Caco-2 (cell line): ENCODE measurements at regions not wholly inside any gene's neighbourhood (a gene's known extent, or its start where the extent isn't known, plus 50 kb on each side); places are given as distances from the start of the nearest gene placed in this dataset.

ENCODE experiments used
- BruUV-seq: library from RNA; stranded (reverse); fragments of 400-500 nt; replicated peaks from 2 replicates; lab custom pipeline; 2021; lab: Mats Ljungman, UMichigan
- CTCF ChIA-PET: fragments of 300-600 bp; sonication (Branson Sonifier 250); formaldehyde crosslinking; loops from one replicate; lab custom pipeline; 2022; ENCODE audit warnings: antibody characterized with exemption; lab: Charles Lee
- POLR2A ChIA-PET: fragments of 300-600 bp; sonication (Branson Sonifier 250); formaldehyde crosslinking; loops from one replicate; lab custom pipeline; 2022; ENCODE audit warnings: antibody characterized with exemption; lab: Charles Lee
- DNase-seq, 2 experiments: peaks; one replicate each; pipeline versions ENCODE4 v3.0.0 to v3.0.0-alpha.2; 2020 to 2022
- H3K27me3 ChIP-seq: replicated peaks from 2 replicates; pipeline ENCODE4 v1.6.0; 2011; ENCODE audit warnings: low read length; ENCODE audit not compliant: control insufficient read depth, insufficient read depth
- H3K36me3 ChIP-seq: 2 replicates; pipeline ENCODE4 v1.5.1; 2011; ENCODE audit warnings: low read length; ENCODE audit not compliant: control insufficient read depth, insufficient read depth
- H3K4me1 ChIP-seq: fragments of 250-450 bp; sonication (Bioruptor Pico); 2 replicates; pipeline ENCODE4 v1.5.1; 2020; ENCODE audit warnings: mild to moderate bottlenecking
- H3K4me3 ChIP-seq: 2 replicates; pipeline ENCODE4 v1.5.1; 2011; ENCODE audit warnings: low read depth, mild to moderate bottlenecking, control low read depth, low read length
- H3K9me3 ChIP-seq: fragments of 250-450 bp; sonication (Bioruptor Pico); 2 replicates; pipeline ENCODE4 v1.5.1; 2020; ENCODE audit warnings: mild to moderate bottlenecking, moderate library complexity
- H3K27ac Mint-ChIP-seq: one replicate; pipeline ENCODE4 v1.8.0; 2022; ENCODE audit warnings: mixed read lengths; ENCODE audit not compliant: unreplicated experiment
- H3K27me3 Mint-ChIP-seq: one replicate; pipeline ENCODE4 v1.8.0; 2022; ENCODE audit warnings: mixed read lengths; ENCODE audit not compliant: insufficient read depth, unreplicated experiment
- H3K36me3 Mint-ChIP-seq: one replicate; pipeline ENCODE4 v1.8.0; 2022; ENCODE audit warnings: mild to moderate bottlenecking, mixed read lengths; ENCODE audit not compliant: insufficient read depth, unreplicated experiment
- H3K4me1 Mint-ChIP-seq: one replicate; pipeline ENCODE4 v1.8.0; 2022; ENCODE audit warnings: low read depth, mixed read lengths; ENCODE audit not compliant: unreplicated experiment
- H3K4me3 Mint-ChIP-seq: one replicate; pipeline ENCODE4 v1.8.0; 2022; ENCODE audit warnings: mild to moderate bottlenecking, moderate library complexity, mixed read lengths; ENCODE audit not compliant: unreplicated experiment
- H3K9me3 Mint-ChIP-seq: one replicate; pipeline ENCODE4 v1.8.0; 2022; ENCODE audit warnings: mixed read lengths; ENCODE audit not compliant: unreplicated experiment
- intact Hi-C: fragments of 100-400 bp; cut with micrococcal nuclease; formaldehyde crosslinking; loops from one replicate; pipeline ENCODE4 v1.10.0; 2022; ENCODE audit not compliant: unreplicated experiment
- TF ChIP-seq, protein P1 (sequence below), 2 experiments: fragments of 200-600 bp in 1 of 2; IDR thresholded peaks; 1 replicate in 1 of 2; 2 replicates in 1 of 2; pipeline versions ENCODE4 v1.5.1 to v1.8.0; 2011 to 2022; ENCODE audit warnings: antibody characterized with exemption in 1 of 2, control low read depth in 1 of 2, inconsistent platforms in 1 of 2, low read depth in 1 of 2, low read length in 1 of 2, mild to moderate bottlenecking in 1 of 2, moderate library complexity in 1 of 2; ENCODE audit not compliant: insufficient read depth in 1 of 2, severe bottlenecking in 1 of 2, unreplicated experiment in 1 of 2

DNA sequence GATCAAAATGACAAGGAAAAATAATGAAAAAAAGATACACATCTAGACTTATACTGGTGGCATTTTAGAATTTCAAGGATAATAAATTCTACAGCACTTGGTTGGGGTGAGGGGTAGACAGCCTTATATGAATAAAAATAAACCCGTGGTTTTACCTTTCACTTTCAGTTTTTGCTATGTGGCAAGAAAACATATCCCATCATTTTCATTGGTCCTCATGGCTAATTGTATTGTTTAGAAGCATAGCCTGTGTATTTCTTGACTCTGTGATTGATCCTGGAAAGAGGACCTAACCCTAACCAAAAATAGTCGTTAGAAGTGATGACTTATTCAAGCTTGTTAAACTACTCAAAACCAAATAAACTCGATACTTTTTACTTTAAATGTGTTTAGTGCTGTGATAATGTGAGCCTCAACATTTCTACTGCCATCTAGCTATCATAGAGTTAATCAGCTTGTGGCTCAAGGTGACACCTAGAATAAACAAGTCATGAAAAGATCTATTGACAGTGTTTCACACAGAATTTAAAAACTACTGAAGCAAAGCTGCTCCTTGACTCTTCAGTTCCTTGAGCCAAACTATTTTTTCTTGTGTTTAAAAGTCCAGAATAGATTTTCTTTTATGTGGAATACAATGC is 153.3 kb upstream of the IZUMO3 start:
- Mint-ChIP-seq H3K9me3 (no peaks in the 10 kb centered on the region), H3K36me3 (no peaks in the 10 kb centered on the region), H3K27me3 (no peaks in the 10 kb centered on the region), H3K4me1 (no peaks in the 10 kb centered on the region), H3K27ac (no peak overlapping the region), H3K4me3 (no peak overlapping the region)
- no TSS peak for BruUV-seq
- H3K36me3 ChIP-seq = no peaks in the 10 kb centered on the region
- H3K4me1 ChIP-seq = no peaks in the 10 kb centered on the region
- no peaks in the 10 kb centered on the region for H3K27me3 ChIP-seq
- ChIA-PET CTCF (no interaction called here), POLR2A (no interaction called here)
- no peaks in the 10 kb centered on the region for H3K9me3 ChIP-seq
- intact Hi-C loops = no loop called here
- TF ChIP-seq, protein P1, sequence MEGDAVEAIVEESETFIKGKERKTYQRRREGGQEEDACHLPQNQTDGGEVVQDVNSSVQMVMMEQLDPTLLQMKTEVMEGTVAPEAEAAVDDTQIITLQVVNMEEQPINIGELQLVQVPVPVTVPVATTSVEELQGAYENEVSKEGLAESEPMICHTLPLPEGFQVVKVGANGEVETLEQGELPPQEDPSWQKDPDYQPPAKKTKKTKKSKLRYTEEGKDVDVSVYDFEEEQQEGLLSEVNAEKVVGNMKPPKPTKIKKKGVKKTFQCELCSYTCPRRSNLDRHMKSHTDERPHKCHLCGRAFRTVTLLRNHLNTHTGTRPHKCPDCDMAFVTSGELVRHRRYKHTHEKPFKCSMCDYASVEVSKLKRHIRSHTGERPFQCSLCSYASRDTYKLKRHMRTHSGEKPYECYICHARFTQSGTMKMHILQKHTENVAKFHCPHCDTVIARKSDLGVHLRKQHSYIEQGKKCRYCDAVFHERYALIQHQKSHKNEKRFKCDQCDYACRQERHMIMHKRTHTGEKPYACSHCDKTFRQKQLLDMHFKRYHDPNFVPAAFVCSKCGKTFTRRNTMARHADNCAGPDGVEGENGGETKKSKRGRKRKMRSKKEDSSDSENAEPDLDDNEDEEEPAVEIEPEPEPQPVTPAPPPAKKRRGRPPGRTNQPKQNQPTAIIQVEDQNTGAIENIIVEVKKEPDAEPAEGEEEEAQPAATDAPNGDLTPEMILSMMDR (IDR thresholded peaks at IDR 0.05; ENCODE audit: insufficient read depth in 1 of 2, low read depth in 1 of 2, low read length in 1 of 2, severe bottlenecking in 1 of 2, unreplicated experiment in 1 of 2) = no peak
- DNase-seq = no peak
- no peak overlapping the region for H3K4me3 ChIP-seq

- ChIA-PET POLR2A (no interaction called here), CTCF (no interaction called here)
- H3K9me3 Mint-ChIP-seq = no peaks in the 10 kb centered on the region
Measured at GRCh38 chr9:24672336-24672735, 126.6 kb upstream of the IZUMO3 start.

GRCh38 chr9:24657387-24657786 is 111.7 kb upstream of the IZUMO3 start:
- DNase-seq = no peak
- peaks cover 9% of the 10 kb centered on the region for H3K9me3 Mint-ChIP-seq
- H3K36me3 Mint-ChIP-seq = no peaks in the 10 kb centered on the region
- H3K4me3 ChIP-seq = no peak overlapping the region
- H3K27ac Mint-ChIP-seq = no peak overlapping the region
- H3K4me3 Mint-ChIP-seq = no peak overlapping the region
- H3K4me1 ChIP-seq = no peaks in the 10 kb centered on the region
- intact Hi-C loops = no loop called here
- H3K36me3 ChIP-seq = no peaks in the 10 kb centered on the region
- TF ChIP-seq, protein P1 (IDR thresholded peaks at IDR 0.05; ENCODE audit: insufficient read depth in 1 of 2, low read depth in 1 of 2, low read length in 1 of 2, severe bottlenecking in 1 of 2, unreplicated experiment in 1 of 2) = no peak
- POLR2A ChIA-PET = no interaction called here
- no peaks in the 10 kb centered on the region for H3K27me3 Mint-ChIP-seq
- H3K4me1 Mint-ChIP-seq = no peaks in the 10 kb centered on the region
- CTCF ChIA-PET = no interaction called here
- no peaks in the 10 kb centered on the region for H3K9me3 ChIP-seq
- BruUV-seq = no TSS peak
- no peaks in the 10 kb centered on the region for H3K27me3 ChIP-seq

More at GRCh38 chr9:24672336-24672735, 126.6 kb upstream of the IZUMO3 start:
- no peaks in the 10 kb centered on the region for H3K9me3 ChIP-seq
- intact Hi-C loops = no loop called here
- no peak overlapping the region for H3K4me3 ChIP-seq
- no peaks in the 10 kb centered on the region for H3K36me3 ChIP-seq
- H3K27me3 Mint-ChIP-seq = no peaks in the 10 kb centered on the region
- no peaks in the 10 kb centered on the region for H3K27me3 ChIP-seq
- H3K27ac Mint-ChIP-seq = no peak overlapping the region
- DNase-seq = no peak
- BruUV-seq = no TSS peak
- no peaks in the 10 kb centered on the region for H3K4me1 ChIP-seq
- H3K36me3 Mint-ChIP-seq = no peaks in the 10 kb centered on the region
- H3K4me1 Mint-ChIP-seq = no peaks in the 10 kb centered on the region
- H3K4me3 Mint-ChIP-seq = no peak overlapping the region
- TF ChIP-seq, protein P1 (IDR thresholded peaks at IDR 0.05; ENCODE audit: insufficient read depth in 1 of 2, low read depth in 1 of 2, low read length in 1 of 2, severe bottlenecking in 1 of 2, unreplicated experiment in 1 of 2) = no peak
